Muscle of arm (tissue), 1 donor: ENCODE measurements at regions not wholly inside any gene's neighbourhood (a gene's known extent, or its start where the extent isn't known, plus 50 kb on each side); places are given as distances from the start of the nearest gene placed in this dataset.

Source experiments
- DNase-seq: peaks from one replicate; pipeline ENCODE4 v3.0.0-alpha.2; 2013

- DNase-seq: peak; percentile 55
These were observed 163.5 kb upstream of the LMO4 start for GRCh38 chr1:87165177-87165576.

- peak; percentile 51 for DNase-seq
These were observed 161.4 kb upstream of the LMO4 start for GRCh38 chr1:87167157-87167789.

DNA sequence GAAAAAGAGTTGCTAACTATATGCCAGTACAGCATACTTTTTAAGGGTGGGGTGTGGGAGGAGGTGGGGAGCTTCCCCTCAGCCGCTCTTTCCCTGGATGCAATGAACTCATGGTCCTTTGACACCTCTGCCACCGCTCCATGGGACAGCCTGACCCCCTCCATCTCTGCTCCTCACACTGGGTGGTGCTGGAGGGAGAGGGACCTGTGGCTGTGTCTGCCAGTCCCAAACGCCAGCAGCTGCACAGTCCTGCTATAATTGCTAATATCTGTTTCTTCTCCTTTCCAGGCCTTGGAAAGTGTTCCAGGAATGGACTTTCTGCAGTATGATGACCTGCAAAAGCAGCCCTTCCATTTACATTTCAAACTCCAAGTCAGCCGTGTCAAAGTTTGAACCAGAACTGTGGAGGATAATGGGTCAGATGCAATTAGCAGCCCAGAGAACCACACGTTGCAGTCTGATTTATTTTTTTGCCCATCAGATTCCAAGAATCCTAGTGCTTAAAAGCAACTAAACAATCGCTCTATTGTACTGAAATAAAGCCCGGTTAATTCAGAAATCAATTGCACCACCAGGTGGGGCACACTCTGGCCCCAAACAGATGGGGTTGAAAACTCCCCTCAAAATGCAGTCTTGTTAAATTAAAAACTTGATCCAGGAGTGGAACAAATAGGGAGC is 160.7 kb upstream of the LMO4 start:
- no peak for DNase-seq

DNA sequence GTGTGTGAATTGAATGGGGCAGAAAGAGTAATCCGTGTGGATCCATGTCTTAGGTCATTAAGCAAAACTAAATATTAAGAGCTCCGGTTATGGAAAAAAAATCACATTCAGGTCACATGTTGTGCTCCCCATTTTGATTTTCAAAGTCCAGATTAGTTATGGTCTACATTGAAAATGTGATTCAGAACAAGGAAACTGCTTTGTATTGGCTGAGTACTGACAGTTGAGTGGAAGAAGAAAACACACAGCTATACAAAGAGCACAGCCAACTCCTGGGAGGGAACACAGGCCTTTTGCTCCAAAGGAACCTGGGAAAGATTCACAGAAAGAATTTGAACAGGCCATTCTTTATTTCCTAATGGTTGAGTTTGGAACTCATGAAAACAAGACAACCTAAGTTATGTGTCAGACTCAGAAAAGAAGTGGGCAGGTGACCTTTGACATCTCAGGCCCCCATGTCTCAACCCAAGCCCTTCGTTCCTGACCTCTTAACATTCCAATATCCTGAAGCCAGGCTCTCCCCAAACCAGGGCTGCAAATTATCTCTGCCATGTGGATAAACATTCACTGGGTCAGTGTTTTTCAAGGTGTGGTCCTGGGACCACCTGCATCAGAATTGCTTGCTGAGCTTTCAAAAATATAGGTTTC is 159.3 kb upstream of the LMO4 start:
- no peak for DNase-seq

DNA sequence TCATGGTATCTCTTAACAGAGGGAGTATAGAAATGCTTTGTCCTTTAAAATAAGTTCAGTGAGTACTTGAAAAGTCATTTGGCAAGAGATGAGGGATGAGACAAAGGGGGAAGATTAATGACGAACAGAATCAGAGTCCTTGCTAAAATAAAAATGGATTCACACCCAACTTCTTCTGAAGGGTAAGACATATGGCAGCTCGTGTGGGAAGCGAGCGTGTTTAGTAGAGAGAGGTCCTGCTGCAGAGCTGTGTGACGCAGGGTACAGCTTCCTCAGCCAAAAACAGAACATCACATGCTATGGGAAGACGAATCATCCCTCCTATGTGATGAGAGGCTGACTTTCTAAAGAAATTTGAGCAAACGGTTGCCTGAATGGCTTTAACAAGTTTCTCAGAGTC is 158.5 kb upstream of the LMO4 start:
- DNase-seq: no peak

DNA sequence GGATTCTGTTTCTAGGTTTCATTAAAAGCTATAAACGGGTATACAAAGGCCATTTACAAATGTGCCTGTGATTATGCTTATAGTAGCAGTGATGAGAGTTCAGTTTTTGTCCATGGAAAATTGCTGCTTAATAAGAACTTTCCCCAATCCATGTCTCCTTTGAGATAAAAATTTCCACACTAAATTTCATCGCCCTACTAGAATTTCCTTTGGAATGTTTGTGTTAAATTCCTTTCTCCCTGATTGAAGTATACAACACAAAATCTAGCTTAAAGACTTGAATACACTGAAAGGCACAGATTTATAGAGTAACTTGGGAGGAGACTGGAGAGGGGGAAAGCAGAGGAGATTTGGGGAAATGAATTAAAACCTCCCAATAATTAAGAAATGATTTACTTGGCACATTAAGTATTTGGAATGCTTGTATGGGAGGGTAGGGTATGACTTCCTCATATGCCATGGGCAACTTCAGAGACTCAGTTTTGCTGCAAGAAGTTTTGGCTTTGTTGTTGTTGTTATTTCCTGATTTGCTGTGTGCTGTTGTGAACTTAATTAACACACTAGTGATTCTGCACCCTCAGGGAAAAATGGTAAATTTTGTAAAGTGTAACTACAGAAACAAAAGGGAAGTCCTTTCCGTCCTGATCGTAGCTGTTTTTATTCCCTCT is 157.6 kb upstream of the LMO4 start:
- no peak for DNase-seq

DNA sequence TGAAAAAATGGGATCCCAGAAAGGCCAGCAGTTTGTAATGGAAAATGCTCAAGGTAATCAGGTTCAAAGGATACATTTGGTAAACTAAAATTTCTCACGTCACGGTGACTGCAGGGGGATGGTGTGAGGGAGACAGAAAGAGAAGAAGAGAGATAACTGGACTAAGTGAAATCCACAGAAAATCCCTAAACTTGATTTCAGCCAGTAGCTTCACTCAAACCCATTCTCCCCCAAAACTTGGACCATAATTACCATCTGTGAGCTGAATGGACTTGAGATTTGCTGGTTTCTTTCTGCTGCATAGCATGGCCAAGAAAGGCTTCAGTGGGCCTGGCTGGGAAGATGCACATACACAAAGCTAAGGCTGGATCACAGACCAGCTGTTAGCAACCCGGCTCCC is 155.4 kb upstream of the LMO4 start:
- DNase-seq: no peak

GRCh38 chr1:87174724-87175245 is 153.9 kb upstream of the LMO4 start:
- no peak for DNase-seq

- no peak for DNase-seq
These were observed 152.6 kb upstream of the LMO4 start for GRCh38 chr1:87176087-87176486.

GRCh38 chr1:87176514-87176913 is 152.2 kb upstream of the LMO4 start:
- no peak for DNase-seq

DNA sequence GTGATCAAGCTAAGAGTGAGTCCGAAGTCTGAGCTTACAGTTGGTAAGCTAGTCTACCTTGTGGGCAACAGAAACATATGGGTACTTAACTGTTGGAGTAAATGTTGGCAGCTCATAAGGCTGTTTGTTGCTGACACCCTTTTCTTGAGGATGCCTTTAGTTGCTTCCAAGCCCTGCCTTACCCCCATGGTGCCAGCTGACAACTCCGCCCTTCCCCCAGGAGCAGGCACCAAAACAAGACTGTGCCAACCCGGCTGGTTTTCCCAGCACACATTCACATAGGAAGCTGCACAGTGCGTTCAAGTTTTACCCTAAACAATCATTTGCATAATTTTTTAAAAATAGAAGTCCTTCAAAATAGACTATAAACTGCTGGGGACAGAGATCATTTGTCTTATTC is 150.2 kb upstream of the LMO4 start:
- no peak for DNase-seq

DNA sequence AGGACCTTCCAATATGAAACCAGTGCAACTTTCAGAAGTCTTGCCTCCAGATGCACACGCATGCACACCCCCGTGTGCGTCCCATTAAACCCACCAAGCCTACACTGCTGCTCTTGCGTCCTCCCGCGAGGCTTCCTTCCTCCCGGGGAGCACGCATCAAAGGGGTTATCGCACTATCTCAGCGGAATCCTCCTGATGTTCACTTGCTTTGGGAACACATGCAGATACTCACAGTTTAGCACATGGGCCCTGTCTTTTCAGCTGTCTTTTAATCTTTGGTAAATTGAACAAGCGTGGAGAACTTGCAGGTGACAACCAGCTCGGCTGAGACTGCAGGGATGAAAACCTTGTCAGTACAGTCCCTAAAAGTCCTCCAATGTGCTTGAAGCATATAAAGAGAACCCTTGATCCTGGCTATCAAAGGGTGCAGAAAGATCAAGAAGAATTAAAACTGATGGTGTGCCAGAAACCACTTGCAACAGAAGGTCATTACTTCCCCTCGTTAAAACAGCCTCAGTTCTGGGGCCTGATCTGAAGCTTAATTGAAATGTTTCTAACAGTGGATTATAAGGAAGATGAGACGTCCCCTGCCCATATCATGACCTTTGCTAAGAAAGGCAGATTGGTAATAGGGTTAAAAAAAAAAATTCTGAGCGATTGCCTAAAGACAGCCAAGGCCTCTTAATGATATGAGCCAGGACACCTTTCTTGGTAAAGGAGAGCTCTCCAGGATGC is 149.4 kb upstream of the LMO4 start:
- no peak for DNase-seq

DNA sequence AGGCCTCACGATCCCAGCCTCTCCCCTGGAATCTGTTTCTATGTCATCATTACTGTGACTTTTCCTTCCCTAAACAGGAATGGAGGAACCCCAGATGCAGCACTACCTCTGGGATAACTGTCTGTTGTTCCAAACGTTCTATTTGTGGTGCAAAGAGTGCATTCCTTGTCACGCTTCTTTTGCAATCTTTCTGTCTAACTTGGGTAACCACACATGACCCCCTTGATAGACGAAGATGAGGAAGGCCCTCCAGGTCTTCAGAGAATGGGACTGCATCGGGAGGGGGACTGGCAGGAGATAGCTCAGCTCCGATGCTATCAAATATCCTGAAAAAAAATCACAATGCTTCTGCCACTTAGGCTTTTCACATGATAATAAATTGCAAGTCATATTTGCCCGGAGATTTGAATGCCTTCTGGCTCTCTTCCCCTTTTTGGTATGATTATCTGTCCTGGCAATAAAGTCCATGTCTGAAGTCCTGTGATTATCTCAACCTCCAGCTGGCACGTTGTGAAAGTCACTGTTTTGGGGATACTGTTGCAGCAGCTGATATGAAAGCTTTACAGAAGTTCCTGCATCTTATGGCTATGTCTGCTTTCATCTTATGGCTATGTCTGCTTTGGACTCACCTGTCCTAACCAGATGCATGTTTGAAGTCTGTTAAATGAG is 148.7 kb upstream of the LMO4 start:
- no peak for DNase-seq

DNA sequence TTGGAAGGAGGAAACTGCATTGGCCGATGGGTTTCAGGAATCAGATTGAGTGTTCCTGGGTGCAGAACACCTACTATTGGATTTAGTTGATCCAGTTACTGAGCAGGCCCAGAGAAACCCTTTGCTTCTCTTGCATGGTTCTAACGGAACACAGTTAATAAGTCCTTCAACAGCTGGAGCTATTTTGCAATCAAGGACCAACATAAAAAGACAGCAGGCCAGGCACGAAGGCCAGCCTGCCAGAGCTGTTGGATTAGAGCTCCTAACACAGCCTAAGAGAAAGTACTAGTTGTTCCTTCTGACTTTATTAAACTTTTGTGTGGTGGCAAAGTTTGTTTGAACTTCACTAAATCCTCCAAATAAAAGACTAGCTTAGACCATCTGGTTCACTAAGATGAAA is 148.0 kb upstream of the LMO4 start:
- no peak for DNase-seq

DNA sequence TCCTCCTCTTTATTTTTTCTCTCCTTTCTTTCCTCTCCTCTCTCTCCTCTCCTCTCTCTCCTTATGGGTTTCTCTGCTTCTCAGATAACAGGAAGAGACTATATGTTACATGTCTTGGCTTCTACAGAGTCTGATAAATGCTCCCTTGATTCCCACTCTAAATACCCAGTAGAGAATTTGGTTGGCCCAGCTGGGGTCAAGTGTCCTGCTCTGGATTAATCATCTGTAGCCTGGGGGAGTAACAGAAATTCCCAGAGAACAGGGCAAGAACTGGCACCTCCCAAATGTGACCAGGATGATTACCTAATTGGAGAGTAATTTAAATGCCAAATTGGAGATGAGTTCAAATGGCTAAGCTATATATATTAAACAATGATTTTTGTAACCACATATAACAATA is 146.1 kb upstream of the LMO4 start:
- DNase-seq: no peak

- no peak for DNase-seq
These were observed 143.6 kb upstream of the LMO4 start for GRCh38 chr1:87185077-87185476.

DNA sequence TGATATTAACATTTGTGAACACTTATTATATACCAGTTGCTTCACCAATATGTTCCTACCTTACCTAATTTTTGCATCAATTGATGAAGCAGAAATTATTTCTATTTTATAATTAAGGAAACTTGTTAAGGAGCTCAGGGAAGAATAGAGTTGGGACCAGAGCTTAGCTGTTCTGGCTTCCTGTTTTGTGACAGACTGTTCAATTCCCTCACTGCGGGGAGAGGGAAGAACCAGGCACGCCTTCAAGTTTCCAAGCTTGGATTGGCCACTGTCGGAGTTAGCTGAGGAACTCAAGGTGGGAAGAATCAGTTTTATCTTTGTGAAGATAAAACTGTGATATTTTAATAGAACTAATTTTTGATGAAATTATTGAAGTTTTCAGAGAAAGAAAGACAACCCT is 142.3 kb upstream of the LMO4 start:
- no peak for DNase-seq

GRCh38 chr1:87188640-87189039 is 140.0 kb upstream of the LMO4 start:
- no peak for DNase-seq

GRCh38 chr1:87190402-87190801 is 138.3 kb upstream of the LMO4 start:
- no peak for DNase-seq

GRCh38 chr1:87191646-87192045 is 137.0 kb upstream of the LMO4 start:
- DNase-seq: no peak

GRCh38 chr1:87194271-87194774 is 134.4 kb upstream of the LMO4 start:
- DNase-seq: no peak
